Activated CD4-positive, alpha-beta T cell treated with anti-CD3 and anti-CD28 coated beads for 36 hours (primary cell): ENCODE measurements at regions not wholly inside any gene's neighbourhood (a gene's known extent, or its start where the extent isn't known, plus 50 kb on each side); places are given as distances from the start of the nearest gene placed in this dataset.

Experiments
- ATAC-seq: fragments of 200-7000 bp; cut with Tn5 transposase; one replicate; pipeline ENCODE4 v1.10.0; 2021; ENCODE audit warnings: mild to moderate bottlenecking, moderate library complexity
- CTCF ChIA-PET: fragments of 350-600 bp; sonication (Branson Sonifier 250); formaldehyde crosslinking; loops from one replicate; lab custom pipeline; 2021; ENCODE audit warnings: antibody characterized with exemption; lab: Charles Lee
- POLR2A ChIA-PET: fragments of 350-600 bp; sonication (Branson Sonifier 250); formaldehyde crosslinking; loops from one replicate; lab custom pipeline; 2021; ENCODE audit warnings: antibody characterized with exemption, inconsistent platforms; lab: Charles Lee
- DNase-seq: peaks from one replicate; pipeline ENCODE4 v3.0.0-alpha.2; 2020
- H3K27ac Mint-ChIP-seq: one replicate; pipeline ENCODE4 v1.8.0; 2021; ENCODE audit warnings: mixed read lengths
- H3K27me3 Mint-ChIP-seq: one replicate; pipeline ENCODE4 v1.8.0; 2021; ENCODE audit warnings: mixed read lengths
- H3K36me3 Mint-ChIP-seq: one replicate; pipeline ENCODE4 v1.8.0; 2021; ENCODE audit warnings: low read depth, mixed read lengths
- H3K4me1 Mint-ChIP-seq: one replicate; pipeline ENCODE4 v1.8.0; 2021; ENCODE audit warnings: mixed read lengths
- H3K4me3 Mint-ChIP-seq: one replicate; pipeline ENCODE4 v1.8.0; 2021; ENCODE audit warnings: mild to moderate bottlenecking, moderate library complexity, mixed read lengths
- H3K9me3 Mint-ChIP-seq: one replicate; pipeline ENCODE4 v1.8.0; 2021; ENCODE audit warnings: low read depth, mixed read lengths
- intact Hi-C, 2 experiments: fragments of 100-400 bp; cut with DNase I in 1 of 2; cut with micrococcal nuclease in 1 of 2; formaldehyde crosslinking; loops; one replicate each; pipeline versions ENCODE4 v1.14.2 to v1.15.1; 2022 to 2024; cut with DNase I, micrococcal nuclease

DNA sequence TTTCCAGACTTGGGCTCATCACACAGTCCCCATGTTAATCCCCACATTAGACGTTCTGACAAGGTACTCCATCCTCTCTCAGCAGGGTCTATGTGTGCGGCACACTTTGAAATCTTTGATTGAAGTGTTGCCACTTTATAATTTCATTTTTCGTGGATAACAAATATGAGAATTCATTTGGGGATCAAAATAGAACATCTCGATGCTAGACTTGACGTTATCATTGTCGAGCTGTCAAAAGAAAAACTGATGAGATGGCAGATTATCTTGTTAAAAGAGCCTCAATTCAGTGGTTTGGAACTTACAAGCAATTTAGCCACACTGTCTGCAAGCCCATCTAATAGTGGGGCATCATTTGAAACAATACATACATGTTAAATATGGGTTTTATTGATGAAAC, 91.2 kb upstream of the SULT1C3 start:
- H3K27ac Mint-ChIP-seq: no peak overlapping the region

DNA sequence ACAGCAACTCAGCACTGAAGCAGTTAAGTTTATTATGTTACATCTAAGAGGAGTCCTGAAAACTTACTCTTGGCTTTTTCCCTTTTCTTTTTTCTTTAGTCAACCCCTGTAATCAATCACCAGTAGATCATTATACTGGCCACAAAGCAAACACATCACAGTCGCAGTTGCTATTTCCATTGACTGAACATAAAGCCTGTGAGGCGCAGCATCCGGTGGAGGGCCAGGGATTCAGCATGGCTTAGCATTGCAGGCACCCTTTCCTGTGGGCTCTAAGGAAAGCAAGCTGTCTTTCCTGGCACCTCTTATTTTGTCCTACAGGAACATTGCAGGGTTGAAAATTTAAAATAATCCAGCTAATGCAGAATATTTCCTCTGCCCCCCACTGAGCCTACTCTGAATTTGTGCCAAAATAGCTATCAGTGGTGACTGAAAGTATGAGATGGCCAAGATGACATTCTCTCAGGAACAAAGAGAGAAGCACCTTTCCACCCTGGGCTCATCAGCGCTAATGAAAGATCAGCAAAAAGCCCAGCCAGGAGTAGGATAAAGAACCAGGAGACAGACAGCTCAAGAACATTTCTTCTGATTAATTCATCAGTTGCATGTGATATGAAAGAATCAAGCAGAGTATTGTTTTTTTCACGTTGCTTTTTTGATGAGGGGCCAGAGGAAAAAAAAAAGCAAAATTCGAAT, 85.3 kb upstream of the SULT1C3 start:
- no peaks in the 10 kb centered on the region for H3K36me3 Mint-ChIP-seq
- no peaks in the 10 kb centered on the region for H3K9me3 Mint-ChIP-seq
- DNase-seq (no peak), ATAC-seq (no peak)
- no peak overlapping the region for H3K4me3 Mint-ChIP-seq
- peaks cover 11% of the 10 kb centered on the region for H3K27me3 Mint-ChIP-seq
- H3K27ac Mint-ChIP-seq: no peak overlapping the region
- intact Hi-C loops: no loop called here
- POLR2A ChIA-PET: interaction anchor here (0.6 kb wide), 1 partner anchor 996 kb away, joined by 6 read pairs; no protein-coding TSS in a partner anchor
- no peaks in the 10 kb centered on the region for H3K4me1 Mint-ChIP-seq
- CTCF ChIA-PET: no interaction called here

More for the DNA sequence above, 91.2 kb upstream of the SULT1C3 start:
- ChIA-PET CTCF (no interaction called here), POLR2A (no interaction called here)
- intact Hi-C loops: no loop called here
- Mint-ChIP-seq H3K4me1 (no peaks in the 10 kb centered on the region), H3K27me3 (peaks cover 8% of the 10 kb centered on the region), H3K4me3 (no peak overlapping the region), H3K36me3 (no peaks in the 10 kb centered on the region), H3K9me3 (no peaks in the 10 kb centered on the region)
- ATAC-seq (no peak), DNase-seq (no peak)

- DNase-seq: no peak
- no peaks in the 10 kb centered on the region for H3K36me3 Mint-ChIP-seq
- H3K4me1 Mint-ChIP-seq: no peaks in the 10 kb centered on the region
- ChIA-PET CTCF (interaction anchor here (0.6 to 1.0 kb wide), 2 partner anchors 8 to 1325 kb away, joined by 3 read pairs; no protein-coding TSS in a partner anchor), POLR2A (no interaction called here)
- no peak overlapping the region for H3K27ac Mint-ChIP-seq
- intact Hi-C loops: no loop called here
- H3K4me3 Mint-ChIP-seq: no peak overlapping the region
- H3K27me3 Mint-ChIP-seq: peaks cover 9% of the 10 kb centered on the region
- no peak for ATAC-seq
- H3K9me3 Mint-ChIP-seq: no peaks in the 10 kb centered on the region
Measured at GRCh38 chr2:108161298-108161697, 78.5 kb upstream of the SULT1C3 start.

DNA sequence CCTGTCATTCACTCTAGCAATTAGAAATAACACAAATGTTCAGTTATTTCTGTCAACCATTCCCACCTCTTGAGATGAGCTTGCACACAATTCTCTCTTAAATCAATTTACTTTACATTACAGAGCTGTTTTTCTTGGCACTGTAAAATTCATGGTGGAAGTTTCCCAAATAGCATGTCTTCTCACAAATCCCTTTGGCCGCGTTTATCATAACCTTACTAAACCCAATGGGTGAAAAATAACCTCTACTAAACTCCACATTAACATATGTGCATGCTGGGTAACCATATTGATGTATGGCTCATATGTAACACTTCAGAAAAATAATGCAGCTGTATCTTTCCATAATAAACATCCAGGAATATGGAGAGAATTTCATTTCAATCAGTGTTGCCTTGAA, 75.5 kb upstream of the SULT1C3 start:
- Mint-ChIP-seq H3K9me3 (no peaks in the 10 kb centered on the region), H3K27me3 (peaks cover 10% of the 10 kb centered on the region), H3K27ac (no peak overlapping the region), H3K4me3 (no peak overlapping the region), H3K4me1 (no peaks in the 10 kb centered on the region), H3K36me3 (no peaks in the 10 kb centered on the region)
- ATAC-seq (no peak), DNase-seq (no peak)
- POLR2A ChIA-PET: interaction anchor here (0.5 kb wide), 1 partner anchor 422 kb away, joined by 4 read pairs; no protein-coding TSS in a partner anchor
- CTCF ChIA-PET: no interaction called here
- intact Hi-C loops: no loop called here

GRCh38 chr2:108165729-108166128, 74.0 kb upstream of the SULT1C3 start:
- DNase-seq (no peak), ATAC-seq (no peak)
- intact Hi-C loops: no loop called here
- peaks cover 12% of the 10 kb centered on the region for H3K27me3 Mint-ChIP-seq
- H3K9me3 Mint-ChIP-seq: no peaks in the 10 kb centered on the region
- ChIA-PET CTCF (no interaction called here), POLR2A (no interaction called here)
- H3K4me1 Mint-ChIP-seq: no peaks in the 10 kb centered on the region
- H3K36me3 Mint-ChIP-seq: no peaks in the 10 kb centered on the region
- no peak overlapping the region for H3K27ac Mint-ChIP-seq
- H3K4me3 Mint-ChIP-seq: no peak overlapping the region

- no peaks in the 10 kb centered on the region for H3K4me1 Mint-ChIP-seq
- ChIA-PET CTCF (no interaction called here), POLR2A (no interaction called here)
- no peak overlapping the region for H3K4me3 Mint-ChIP-seq
- DNase-seq: no peak
- no peaks in the 10 kb centered on the region for H3K9me3 Mint-ChIP-seq
- no peaks in the 10 kb centered on the region for H3K36me3 Mint-ChIP-seq
- peaks cover 12% of the 10 kb centered on the region for H3K27me3 Mint-ChIP-seq
- ATAC-seq: no peak
- H3K27ac Mint-ChIP-seq: no peak overlapping the region
- intact Hi-C loops: no loop called here
Measured at GRCh38 chr2:108167699-108168098, 72.1 kb upstream of the SULT1C3 start.

DNA sequence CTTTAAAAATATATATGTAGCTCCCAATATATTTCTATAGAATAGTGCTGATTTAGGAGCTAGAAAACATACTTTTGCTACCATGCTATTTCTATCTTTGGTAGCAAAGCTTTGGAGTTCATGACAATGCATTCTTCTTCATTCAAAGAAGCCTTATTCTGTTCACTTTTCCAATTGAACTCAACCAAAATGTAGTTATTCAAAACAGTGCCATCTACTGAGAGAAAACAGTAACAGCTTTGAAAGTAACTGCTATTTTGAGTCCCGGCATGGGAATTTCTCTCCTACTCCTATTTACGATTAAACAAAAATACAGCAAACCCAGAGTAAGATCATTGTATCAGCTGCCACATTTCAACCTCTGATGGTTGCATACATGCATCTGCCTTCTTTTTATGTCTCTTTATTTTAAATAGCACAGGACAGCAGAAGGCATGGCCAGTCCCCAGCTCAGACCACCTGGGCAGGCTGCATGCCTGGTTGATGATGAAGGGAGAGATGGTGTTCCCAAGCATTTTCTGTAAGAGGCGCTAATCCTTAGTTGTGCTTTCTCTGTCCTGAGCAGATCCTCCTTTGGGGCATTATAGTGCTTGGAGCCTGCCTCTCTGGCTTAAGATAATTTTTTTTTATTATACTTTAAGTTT, 69.7 kb upstream of the SULT1C3 start:
- POLR2A ChIA-PET: no interaction called here
- Mint-ChIP-seq H3K4me1 (no peaks in the 10 kb centered on the region), H3K27ac (no peak overlapping the region), H3K27me3 (peaks cover 12% of the 10 kb centered on the region), H3K4me3 (no peak overlapping the region), H3K9me3 (no peaks in the 10 kb centered on the region), H3K36me3 (no peaks in the 10 kb centered on the region)
- DNase-seq (no peak), ATAC-seq (no peak)
- intact Hi-C loops: no loop called here
- CTCF ChIA-PET: interaction anchor here (0.8 to 1.4 kb wide), 8 partner anchors 9 to 235 kb away, joined by 3 to 4 read pairs (median 3); no protein-coding TSS in a partner anchor

DNA sequence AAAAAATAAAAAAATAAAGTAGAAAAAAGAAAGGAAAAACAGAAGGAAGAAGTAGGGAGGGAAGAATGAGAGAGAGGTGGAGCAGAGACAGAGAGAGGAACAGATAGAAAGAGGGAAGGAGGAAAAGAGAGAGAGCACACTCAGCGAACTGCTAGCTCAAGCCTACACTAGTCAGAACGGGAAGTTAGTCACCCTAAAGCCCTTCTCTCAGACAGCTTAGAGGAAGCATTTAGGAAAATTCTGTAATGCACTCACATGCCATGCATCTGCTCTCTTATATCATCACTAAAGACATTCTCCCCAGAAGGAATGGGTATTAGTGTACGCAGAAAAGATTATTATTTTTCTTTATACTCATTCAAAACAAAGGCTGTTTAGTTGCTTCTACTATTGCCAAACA, 68.1 kb upstream of the SULT1C3 start:
- DNase-seq: no peak
- no peak for ATAC-seq
- intact Hi-C loops: no loop called here
- CTCF ChIA-PET: no interaction called here
- Mint-ChIP-seq H3K9me3 (no peaks in the 10 kb centered on the region), H3K36me3 (no peaks in the 10 kb centered on the region), H3K27me3 (peaks cover 12% of the 10 kb centered on the region), H3K4me1 (no peaks in the 10 kb centered on the region), H3K27ac (no peak overlapping the region), H3K4me3 (no peak overlapping the region)
- POLR2A ChIA-PET: no interaction called here

DNA sequence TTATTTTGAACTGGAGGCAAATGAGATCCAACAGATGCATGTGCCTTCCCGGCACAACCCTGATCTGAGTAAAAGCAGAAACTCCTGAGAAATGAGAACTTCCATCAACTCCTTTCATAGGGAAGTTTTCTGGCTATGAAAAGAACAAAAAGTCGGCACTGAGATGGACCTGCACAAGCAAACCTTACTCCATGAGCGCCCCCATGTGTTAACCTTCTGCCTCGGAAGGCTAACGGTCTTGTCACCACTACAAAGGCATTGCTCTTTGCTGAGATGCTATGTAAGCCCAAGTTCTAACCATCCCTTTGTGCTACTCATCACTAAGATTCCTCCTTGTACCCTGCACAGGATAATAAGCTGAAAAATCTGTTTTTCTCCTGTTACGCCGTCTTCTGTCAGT, 57.3 kb upstream of the SULT1C3 start:
- DNase-seq (peak; percentile 22), ATAC-seq (no peak)
- POLR2A ChIA-PET: no interaction called here
- Mint-ChIP-seq H3K4me1 (no peaks in the 10 kb centered on the region), H3K27ac (no peak overlapping the region), H3K36me3 (no peaks in the 10 kb centered on the region), H3K9me3 (no peaks in the 10 kb centered on the region), H3K27me3 (peaks cover 5% of the 10 kb centered on the region), H3K4me3 (no peak overlapping the region)
- intact Hi-C loops: loop anchor here in 1 of 2 experiments (1.0 kb wide), 1 partner anchor 246 kb away; no protein-coding TSS in a partner anchor
- CTCF ChIA-PET: interaction anchor here (0.8 kb wide), 1 partner anchor 13 kb away, joined by 4 read pairs; no protein-coding TSS in a partner anchor

- Mint-ChIP-seq H3K27me3 (peaks cover 9% of the 10 kb centered on the region), H3K4me3 (no peak overlapping the region), H3K9me3 (no peaks in the 10 kb centered on the region), H3K4me1 (no peaks in the 10 kb centered on the region), H3K27ac (no peak overlapping the region), H3K36me3 (no peaks in the 10 kb centered on the region)
- CTCF ChIA-PET: interaction anchor here (0.7 to 1.0 kb wide), 4 partner anchors 10 to 1546 kb away, joined by 3 read pairs; no protein-coding TSS in a partner anchor
- DNase-seq (no peak), ATAC-seq (no peak)
- POLR2A ChIA-PET: no interaction called here
- intact Hi-C loops: no loop called here
Measured at GRCh38 chr2:108184419-108184818, 55.3 kb upstream of the SULT1C3 start.

DNA sequence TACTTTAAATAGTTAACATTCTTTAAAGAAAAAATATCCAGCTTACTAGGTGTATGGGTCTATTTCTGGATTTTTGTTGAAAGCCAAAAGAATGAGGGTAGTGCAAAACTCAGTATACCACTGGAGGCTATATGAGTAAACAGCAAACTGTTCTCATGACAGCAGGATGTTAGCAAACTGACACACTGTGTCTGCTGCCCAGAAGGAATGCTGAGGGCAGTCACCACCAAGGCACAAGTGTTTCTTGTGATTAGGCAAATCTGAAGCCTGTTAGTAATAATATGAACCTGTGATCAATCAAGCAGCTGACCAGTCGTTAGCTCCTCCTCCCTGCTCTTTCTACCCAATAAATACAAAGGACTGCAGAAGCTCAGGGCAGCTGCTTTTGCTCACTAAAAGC, 50.5 kb upstream of the SULT1C3 start:
- Mint-ChIP-seq H3K9me3 (no peaks in the 10 kb centered on the region), H3K4me1 (no peaks in the 10 kb centered on the region), H3K27ac (no peak overlapping the region), H3K27me3 (peaks cover 15% of the 10 kb centered on the region), H3K36me3 (no peaks in the 10 kb centered on the region), H3K4me3 (no peak overlapping the region)
- intact Hi-C loops: no loop called here
- ATAC-seq (no peak), DNase-seq (no peak)
- ChIA-PET CTCF (no interaction called here), POLR2A (no interaction called here)
